ENCODE measurements at regions not wholly inside any gene's neighbourhood (a gene's known extent, or its start where the extent isn't known, plus 50 kb on each side); places are given as distances from the start of the nearest gene placed in this dataset.

DNA sequence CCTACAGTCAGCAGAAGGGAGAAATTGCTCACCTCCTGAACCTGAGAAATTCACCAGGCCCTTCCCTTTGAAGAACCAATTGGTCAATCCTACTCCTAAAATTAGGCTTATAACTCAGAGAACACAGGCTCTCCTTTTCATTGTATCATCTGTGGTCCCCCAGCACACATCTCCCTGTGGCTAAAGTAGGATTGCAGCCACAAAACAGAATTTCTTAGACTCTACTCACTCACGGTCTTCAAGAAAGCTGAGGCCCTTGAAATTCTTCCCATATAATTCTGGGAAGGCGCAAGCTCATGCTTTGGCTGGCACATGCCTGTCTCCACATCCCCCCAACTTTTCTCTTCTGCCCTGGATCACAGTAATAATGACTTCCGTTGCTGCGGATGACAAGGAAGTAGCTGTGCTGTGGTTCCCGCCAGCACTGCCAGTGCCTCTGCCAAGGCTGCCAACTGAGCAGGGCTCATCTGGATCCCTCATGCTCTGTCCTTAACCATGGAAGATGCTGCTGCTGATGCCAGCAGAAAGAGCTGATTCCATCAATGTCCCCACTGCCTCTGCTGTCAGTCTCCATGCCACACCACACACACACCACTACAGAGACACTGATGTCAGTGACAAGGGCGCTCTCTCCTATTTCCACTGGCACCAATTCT is 200.6 kb upstream of the POU2AF2 start:
- H3K27ac ChIP-seq = no peak overlapping the region
- TF ChIP-seq, protein P1, sequence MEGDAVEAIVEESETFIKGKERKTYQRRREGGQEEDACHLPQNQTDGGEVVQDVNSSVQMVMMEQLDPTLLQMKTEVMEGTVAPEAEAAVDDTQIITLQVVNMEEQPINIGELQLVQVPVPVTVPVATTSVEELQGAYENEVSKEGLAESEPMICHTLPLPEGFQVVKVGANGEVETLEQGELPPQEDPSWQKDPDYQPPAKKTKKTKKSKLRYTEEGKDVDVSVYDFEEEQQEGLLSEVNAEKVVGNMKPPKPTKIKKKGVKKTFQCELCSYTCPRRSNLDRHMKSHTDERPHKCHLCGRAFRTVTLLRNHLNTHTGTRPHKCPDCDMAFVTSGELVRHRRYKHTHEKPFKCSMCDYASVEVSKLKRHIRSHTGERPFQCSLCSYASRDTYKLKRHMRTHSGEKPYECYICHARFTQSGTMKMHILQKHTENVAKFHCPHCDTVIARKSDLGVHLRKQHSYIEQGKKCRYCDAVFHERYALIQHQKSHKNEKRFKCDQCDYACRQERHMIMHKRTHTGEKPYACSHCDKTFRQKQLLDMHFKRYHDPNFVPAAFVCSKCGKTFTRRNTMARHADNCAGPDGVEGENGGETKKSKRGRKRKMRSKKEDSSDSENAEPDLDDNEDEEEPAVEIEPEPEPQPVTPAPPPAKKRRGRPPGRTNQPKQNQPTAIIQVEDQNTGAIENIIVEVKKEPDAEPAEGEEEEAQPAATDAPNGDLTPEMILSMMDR (IDR thresholded peaks at IDR 0.05) = no peak

DNA sequence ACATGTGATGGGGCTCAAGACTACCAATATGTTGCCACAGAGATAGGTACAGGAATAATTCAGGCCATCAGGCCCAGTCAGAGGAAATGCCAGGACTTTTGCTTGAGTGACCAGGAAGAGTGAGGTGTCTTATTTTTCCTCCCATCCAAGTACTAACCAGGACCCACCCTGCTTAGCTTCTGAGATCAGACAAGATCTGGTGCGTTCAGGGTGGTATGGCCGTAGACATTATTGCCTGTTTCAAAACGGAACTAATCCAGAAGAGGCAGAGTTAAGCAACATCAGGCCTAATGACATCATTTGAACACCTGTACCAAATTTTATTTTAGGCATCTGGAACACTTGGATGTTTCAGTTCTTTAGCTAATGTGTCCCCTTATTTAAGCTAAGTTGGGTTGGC is 205.5 kb upstream of the POU2AF2 start:
- Histone ChIP-seq H3K36me3 (no peaks in the 10 kb centered on the region), H3K4me1 (ENCODE audit: control insufficient read depth in 1 of 2, insufficient read depth in 1 of 2, low read depth in 1 of 2, low read length in 1 of 2) (no peaks in the 10 kb centered on the region), H3K27me3 (no peaks in the 10 kb centered on the region), H3K4me3 (ENCODE audit: low read depth in 1 of 2, low read length in 1 of 2) (no peak overlapping the region), H3K9me3 (no peaks in the 10 kb centered on the region), H3K27ac (no peak overlapping the region)
- TF ChIP-seq, protein P1 (IDR thresholded peaks at IDR 0.05) = no peak

More for the DNA sequence above, 200.6 kb upstream of the POU2AF2 start:
- H3K4me3 ChIP-seq (ENCODE audit: low read depth in 1 of 2, low read length in 1 of 2) = no peak overlapping the region
- H3K9me3 ChIP-seq = no peaks in the 10 kb centered on the region
- H3K4me1 ChIP-seq (ENCODE audit: control insufficient read depth in 1 of 2, insufficient read depth in 1 of 2, low read depth in 1 of 2, low read length in 1 of 2) = no peaks in the 10 kb centered on the region
- no peaks in the 10 kb centered on the region for H3K27me3 ChIP-seq
- H3K36me3 ChIP-seq = no peaks in the 10 kb centered on the region

DNA sequence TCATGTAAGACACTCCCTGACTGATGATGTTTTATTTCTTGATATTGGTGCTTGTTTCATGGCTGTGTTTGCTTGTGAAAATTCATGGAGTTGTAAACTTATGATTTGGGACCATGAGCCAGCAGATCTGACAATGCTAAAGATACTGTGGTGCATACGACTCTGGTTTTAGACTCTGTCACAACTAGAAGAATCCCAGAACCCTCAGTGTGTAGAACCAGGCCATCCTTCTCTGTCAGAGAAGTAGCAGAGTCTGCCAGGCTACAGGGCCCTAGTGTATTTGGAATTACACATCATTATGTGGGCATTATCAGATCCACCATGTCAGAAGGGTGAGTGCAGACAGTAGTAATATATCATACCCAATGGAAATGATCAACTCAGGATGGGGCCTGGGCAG is 209.8 kb upstream of the POU2AF2 start:
- no peaks in the 10 kb centered on the region for H3K27me3 ChIP-seq
- H3K4me3 ChIP-seq (ENCODE audit: low read depth in 1 of 2, low read length in 1 of 2) = no peak overlapping the region
- no peaks in the 10 kb centered on the region for H3K9me3 ChIP-seq
- TF ChIP-seq, protein P1 (IDR thresholded peaks at IDR 0.05) = no peak
- H3K27ac ChIP-seq = no peak overlapping the region
- H3K4me1 ChIP-seq (ENCODE audit: control insufficient read depth in 1 of 2, insufficient read depth in 1 of 2, low read depth in 1 of 2, low read length in 1 of 2) = no peaks in the 10 kb centered on the region
- H3K36me3 ChIP-seq = no peaks in the 10 kb centered on the region

DNA sequence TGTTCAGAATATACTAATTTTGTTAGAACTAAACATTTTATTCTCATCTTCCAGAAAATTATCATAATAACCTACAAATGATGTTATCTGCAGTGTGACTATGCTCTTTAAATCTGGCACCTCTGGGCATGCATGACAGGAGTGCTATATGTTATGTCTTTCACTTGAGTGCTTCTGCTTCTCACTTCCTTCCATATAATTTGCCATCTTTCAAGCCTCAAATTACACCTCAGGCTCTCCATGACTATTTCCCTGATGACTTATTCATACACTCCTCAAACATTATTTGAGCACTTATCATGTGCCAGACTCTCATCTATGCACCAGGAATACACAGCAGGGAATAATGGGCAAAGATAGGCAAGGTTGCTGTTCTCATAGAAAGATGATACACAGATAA is 219.3 kb upstream of the POU2AF2 start:
- Histone ChIP-seq H3K4me1 (ENCODE audit: control insufficient read depth in 1 of 2, insufficient read depth in 1 of 2, low read depth in 1 of 2, low read length in 1 of 2) (no peaks in the 10 kb centered on the region), H3K4me3 (ENCODE audit: low read depth in 1 of 2, low read length in 1 of 2) (no peak overlapping the region), H3K27me3 (no peaks in the 10 kb centered on the region), H3K9me3 (no peaks in the 10 kb centered on the region), H3K36me3 (no peaks in the 10 kb centered on the region), H3K27ac (no peak overlapping the region)
- TF ChIP-seq, protein P1 (IDR thresholded peaks at IDR 0.05) = no peak

DNA sequence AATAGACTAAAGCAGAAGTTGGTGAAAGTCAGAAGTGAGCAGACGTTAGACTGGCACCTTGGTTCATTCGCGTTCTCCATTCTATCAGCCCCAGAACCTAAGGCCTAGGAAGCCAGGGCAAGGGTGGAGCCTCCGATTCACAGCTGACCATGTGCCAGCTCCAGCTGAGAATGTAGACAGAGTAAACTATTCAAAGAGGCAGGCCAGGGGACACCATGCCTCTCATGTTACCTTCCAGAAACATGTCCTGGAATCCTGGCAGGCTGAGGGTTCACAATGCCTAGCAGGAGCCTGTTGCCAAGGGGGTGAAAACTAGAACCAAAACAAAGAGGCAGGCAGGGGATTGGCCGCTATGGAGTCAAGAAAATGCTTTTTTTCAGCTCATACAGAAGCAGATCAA is 224.4 kb upstream of the POU2AF2 start:
- TF ChIP-seq, protein P1 (IDR thresholded peaks at IDR 0.05) = no peak
- Histone ChIP-seq H3K36me3 (no peaks in the 10 kb centered on the region), H3K4me1 (ENCODE audit: control insufficient read depth in 1 of 2, insufficient read depth in 1 of 2, low read depth in 1 of 2, low read length in 1 of 2) (peaks cover 17 to 23% of the 10 kb centered on the region in 2 experiments), H3K27ac (no peak overlapping the region), H3K27me3 (no peaks in the 10 kb centered on the region), H3K9me3 (no peaks in the 10 kb centered on the region), H3K4me3 (ENCODE audit: low read depth in 1 of 2, low read length in 1 of 2) (no peak overlapping the region)
